ENCODE measurements at regions not wholly inside any gene's neighbourhood (a gene's known extent, or its start where the extent isn't known, plus 50 kb on each side); places are given as distances from the start of the nearest gene placed in this dataset.

DNA sequence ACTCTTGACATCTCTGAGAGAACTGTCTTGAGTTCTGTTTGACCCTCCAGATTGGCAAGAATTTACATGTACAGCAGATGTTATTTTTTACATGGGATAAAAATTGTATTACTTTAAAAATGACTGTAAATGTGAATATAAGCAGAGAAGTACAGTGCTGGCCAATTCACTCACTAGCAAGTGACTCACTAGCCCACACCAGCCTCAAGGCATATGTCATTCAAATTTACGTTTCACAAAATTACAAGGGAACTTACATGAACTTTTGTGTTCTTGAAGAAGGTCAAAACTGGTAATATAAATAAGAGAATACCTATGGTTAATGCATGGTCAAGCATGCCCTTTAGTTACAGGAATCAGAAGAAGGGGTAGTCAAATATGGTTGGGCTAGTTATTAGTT, 54.0 kb upstream of the HMGCLL1 start:
- no peak overlapping the region for H3K27ac Mint-ChIP-seq (ENCODE audit: unreplicated experiment)
- TF ChIP-seq, protein P1, sequence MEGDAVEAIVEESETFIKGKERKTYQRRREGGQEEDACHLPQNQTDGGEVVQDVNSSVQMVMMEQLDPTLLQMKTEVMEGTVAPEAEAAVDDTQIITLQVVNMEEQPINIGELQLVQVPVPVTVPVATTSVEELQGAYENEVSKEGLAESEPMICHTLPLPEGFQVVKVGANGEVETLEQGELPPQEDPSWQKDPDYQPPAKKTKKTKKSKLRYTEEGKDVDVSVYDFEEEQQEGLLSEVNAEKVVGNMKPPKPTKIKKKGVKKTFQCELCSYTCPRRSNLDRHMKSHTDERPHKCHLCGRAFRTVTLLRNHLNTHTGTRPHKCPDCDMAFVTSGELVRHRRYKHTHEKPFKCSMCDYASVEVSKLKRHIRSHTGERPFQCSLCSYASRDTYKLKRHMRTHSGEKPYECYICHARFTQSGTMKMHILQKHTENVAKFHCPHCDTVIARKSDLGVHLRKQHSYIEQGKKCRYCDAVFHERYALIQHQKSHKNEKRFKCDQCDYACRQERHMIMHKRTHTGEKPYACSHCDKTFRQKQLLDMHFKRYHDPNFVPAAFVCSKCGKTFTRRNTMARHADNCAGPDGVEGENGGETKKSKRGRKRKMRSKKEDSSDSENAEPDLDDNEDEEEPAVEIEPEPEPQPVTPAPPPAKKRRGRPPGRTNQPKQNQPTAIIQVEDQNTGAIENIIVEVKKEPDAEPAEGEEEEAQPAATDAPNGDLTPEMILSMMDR (IDR thresholded peaks at IDR 0.05; ENCODE audit: partially characterized antibody, unreplicated experiment): no peak
- H3K4me3 Mint-ChIP-seq (ENCODE audit: unreplicated experiment): no peak overlapping the region
- no peaks in the 10 kb centered on the region for H3K27me3 Mint-ChIP-seq (ENCODE audit: unreplicated experiment)
- no peaks in the 10 kb centered on the region for H3K9me3 Mint-ChIP-seq (ENCODE audit: unreplicated experiment)
- no peaks in the 10 kb centered on the region for H3K4me1 Mint-ChIP-seq (ENCODE audit: low read depth, unreplicated experiment)
- DNase-seq: no peak
- H3K36me3 Mint-ChIP-seq (ENCODE audit: unreplicated experiment): peaks cover 7% of the 10 kb centered on the region

Measured in glutamatergic neuron (in vitro differentiated cells).